RPMI8226 (cell line): ENCODE measurements at regions not wholly inside any gene's neighbourhood (a gene's known extent, or its start where the extent isn't known, plus 50 kb on each side); places are given as distances from the start of the nearest gene placed in this dataset.
A peak's percentile ranks its signal among the peaks of the same experiment; 100 is the strongest.
"Not testable (repeated sequence)": the region's sequence is repeated elsewhere in the genome, so short reads cannot be mapped to it uniquely, and the experiment has no call there.

Experiments
- DNase-seq: peaks from one replicate; pipeline ENCODE4 v3.0.0-alpha.2; 2015

- DNase-seq, result no peak
Observed at GRCh38 chr10:30169342-30169741, 110.0 kb upstream of the JCAD start.

- no peak for DNase-seq
Observed at GRCh38 chr10:30166929-30167328, 107.5 kb upstream of the JCAD start.

DNA sequence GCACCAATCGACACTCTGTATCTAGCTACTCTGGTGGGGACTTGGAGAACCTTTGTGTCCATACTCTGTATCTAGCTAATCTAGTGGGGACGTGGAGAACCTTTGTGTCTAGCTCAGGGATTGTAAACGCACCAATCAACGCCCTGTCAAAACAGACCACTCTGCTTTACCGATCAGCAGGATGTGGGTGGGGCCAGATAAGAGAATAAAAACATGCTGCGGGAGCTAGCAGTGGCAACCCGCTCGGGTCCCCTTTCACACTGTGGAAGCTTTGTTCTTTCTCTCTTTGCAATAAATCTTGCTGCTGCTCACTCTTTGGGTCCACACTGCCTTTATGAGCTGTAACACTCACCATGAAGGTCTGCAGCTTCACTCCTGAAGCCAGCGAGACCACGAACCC, 104.0 kb upstream of the JCAD start:
- DNase-seq, result not testable (repeated sequence)

DNA sequence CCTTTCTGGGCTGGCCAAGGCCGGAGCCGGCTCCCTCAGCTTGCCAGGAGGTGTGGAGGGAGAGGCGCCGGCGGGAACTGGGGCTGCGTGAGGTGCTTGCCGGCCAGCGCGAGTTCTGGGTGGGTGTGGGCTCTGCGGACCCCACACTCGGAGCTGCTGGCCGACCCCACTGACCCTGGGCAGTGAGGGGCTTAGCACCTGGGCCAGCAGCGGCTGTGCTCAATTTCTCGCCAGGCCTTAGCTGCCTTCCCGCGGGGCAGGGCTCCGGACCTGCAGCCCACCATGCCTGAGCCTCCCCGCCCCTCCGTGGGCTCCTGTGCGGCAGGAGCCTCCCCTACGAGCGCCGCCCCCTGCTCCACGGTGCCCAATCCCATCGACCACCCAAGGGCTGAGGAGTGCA, 103.4 kb upstream of the JCAD start:
- DNase-seq, result not testable (repeated sequence)

GRCh38 chr10:30160271-30160982, 101.0 kb upstream of the JCAD start:
- DNase-seq, result no peak

- DNase-seq, result not testable (repeated sequence)
Observed at GRCh38 chr10:30159614-30160013, 100.2 kb upstream of the JCAD start.

DNA sequence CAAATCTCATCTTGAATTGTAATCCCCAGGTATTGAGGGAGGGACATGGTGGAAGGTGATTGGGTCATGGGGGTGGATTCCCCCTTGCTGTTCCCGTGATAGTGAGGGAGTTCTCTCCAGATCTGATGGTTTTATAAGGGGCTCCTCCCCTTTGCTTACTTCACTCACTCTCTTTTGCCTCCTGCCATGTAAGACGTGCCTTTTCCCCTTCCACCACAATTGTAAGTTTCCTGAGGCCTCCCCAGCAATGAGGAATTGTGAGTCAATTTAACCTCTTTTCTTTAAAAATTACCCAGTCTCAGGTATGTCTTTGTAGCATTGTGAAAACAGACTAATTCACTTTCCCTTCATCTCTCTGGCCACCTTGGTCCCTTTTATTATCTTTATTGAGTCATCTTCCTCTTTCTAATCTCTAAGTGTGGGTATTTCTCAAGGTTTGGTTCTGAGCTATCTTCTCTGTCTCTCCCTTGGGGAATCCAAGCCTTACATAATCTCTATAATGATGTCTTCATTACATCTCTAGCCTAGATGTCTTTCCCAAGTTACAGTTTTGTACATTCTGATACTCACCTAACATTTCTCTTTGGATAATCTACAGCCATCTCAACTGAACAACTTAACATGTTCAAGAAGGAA, 99.1 kb upstream of the JCAD start:
- no peak for DNase-seq

- no peak for DNase-seq
Observed at GRCh38 chr10:30155401-30155800, 96.0 kb upstream of the JCAD start.

GRCh38 chr10:30154561-30154960, 95.2 kb upstream of the JCAD start:
- no peak for DNase-seq

- DNase-seq, result no peak
Observed at GRCh38 chr10:30154126-30154525, 94.7 kb upstream of the JCAD start.

- DNase-seq, result peak; percentile 9
Observed at GRCh38 chr10:30151581-30152389, 92.4 kb upstream of the JCAD start.

DNA sequence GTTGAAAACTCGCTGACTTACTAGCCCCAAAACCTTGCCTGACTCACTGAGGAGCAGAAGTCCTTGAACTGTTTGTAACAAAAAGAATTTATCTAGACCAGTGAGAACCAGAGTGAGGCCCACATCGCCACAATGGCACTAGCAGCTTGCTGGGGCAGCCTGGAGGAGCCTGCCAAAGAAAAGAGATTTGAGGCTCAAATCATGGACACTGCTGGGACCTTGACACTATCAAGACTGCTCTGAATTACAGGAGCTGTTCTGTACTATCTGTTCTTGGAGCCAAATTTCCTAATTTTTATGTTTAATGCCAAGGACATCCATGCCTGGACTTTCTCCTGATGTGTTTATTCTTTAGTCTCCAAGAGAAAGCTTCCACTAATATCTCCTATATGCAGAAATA, 82.0 kb upstream of the JCAD start:
- no peak for DNase-seq

DNA sequence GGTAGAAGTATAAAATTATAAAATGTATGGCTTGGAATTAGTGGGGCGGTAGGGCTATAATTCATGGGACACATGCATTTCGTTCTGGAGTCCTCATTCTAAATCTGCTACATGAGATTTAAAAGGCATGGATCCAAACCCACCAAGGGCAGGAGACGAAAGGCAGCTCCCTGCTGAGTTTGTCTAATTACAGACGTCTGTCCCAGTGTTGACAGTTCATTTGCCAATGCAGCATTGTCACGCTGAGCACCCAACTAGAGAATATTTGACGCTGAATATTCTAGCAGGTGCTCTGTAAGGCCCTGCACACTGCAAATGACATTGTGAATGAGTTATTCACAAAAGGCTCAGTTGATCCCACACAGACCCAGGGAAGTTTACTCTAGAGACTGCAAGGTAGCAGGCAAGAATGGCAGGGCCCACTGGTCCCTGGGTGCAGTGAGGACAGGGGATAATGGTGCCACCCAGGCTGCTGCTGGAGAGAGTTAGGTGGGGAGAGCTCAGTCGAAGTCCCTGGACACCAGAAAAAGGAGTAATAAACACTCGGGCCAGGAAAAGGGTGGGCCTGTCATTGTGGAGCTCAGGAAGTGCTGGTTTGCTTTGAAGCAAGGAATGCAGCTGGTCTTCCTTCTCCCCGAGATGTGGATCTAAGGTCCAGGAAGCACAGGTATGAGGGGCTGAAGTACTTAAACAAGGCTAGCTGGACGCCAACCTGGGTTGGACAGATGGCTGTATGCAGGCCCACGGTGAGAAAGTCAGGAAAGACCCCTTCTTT, 75.0 kb upstream of the JCAD start:
- no peak for DNase-seq

DNA sequence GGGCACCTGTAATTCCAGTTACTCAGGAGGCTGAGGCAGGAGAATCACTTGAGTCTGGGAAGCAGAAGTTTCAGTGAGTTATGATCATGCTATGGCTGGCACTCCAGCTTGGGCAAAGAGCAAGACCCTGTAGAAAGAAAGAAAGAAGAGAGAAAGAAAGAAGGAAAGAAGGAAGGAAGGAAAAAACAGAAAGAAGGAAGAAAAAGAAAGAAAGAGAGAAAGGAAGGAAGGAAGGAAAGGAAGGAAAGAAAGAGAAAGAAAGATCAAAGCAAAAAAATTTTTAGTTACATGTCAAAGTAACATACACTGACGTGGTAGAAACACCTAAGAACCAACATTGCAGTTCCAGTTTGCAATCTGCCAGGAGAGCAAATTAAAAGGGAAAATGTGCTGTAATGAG, 73.8 kb upstream of the JCAD start:
- no peak for DNase-seq

GRCh38 chr10:30131369-30131768, 72.0 kb upstream of the JCAD start:
- not testable (repeated sequence) for DNase-seq

GRCh38 chr10:30129326-30129725, 69.9 kb upstream of the JCAD start:
- DNase-seq, result not testable (repeated sequence)

DNA sequence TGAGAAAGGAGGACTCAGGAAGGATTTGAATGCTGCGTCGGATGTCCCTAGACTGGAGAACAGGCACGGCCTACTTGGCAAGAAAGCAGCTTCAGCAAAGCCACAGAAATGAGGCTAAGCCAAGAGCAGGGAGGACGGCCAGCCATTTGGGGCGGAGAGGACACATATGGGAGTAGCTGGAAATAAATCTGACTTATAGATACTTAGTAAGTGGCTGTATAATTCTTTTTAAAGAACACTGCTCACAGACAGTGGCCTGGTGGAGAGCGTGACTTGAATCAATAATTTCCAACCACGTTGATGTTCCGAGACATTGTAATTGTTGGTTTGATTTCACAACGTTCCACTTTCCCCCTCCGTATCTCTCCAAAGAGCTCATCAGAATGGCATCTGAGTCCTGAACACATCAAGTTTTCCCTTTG, 67.7 kb upstream of the JCAD start:
- no peak for DNase-seq

- no peak for DNase-seq
Observed at GRCh38 chr10:30125496-30125895, 66.1 kb upstream of the JCAD start.

DNA sequence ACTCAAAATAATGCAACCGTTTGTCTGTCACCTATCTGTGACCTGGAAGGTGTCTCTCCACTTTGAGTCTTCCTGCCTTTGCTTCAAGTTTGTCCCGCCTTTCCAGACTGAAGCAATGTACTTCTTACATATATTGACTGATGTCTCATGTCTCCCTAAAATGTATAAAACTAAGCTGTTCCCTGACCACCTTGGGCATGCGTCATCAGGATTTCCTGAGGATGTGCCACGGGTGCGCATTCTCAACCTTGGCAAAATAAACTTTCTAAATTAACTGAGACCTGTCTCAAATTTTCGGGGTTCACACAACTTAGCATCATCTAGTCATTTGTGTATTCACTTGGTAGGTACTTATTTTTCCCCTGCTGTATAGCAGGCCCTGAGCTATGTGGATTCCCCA, 65.3 kb upstream of the JCAD start:
- no peak for DNase-seq

- no peak for DNase-seq
Observed at GRCh38 chr10:30121401-30121800, 62.0 kb upstream of the JCAD start.

DNA sequence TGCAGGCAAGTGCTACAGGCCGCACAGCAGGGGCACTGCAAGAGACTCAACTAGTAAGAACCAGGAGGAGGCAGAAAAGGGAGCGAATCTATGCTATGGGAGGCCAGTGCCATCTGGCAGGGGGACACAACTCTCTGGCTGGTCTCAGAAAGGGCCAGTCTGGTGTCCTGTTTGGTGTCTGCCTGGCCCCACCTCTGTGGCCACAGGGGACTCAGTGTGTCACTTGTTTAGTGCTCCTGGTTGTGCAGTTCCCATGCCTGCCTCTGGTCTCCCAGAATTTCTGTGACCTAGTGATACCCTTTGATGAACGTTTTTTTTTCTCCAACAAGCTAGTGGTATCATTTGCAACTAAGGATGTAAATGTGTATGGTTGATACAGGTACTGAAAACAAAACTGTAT, 59.2 kb upstream of the JCAD start:
- DNase-seq, result no peak

- DNase-seq, result no peak
Observed at GRCh38 chr10:30117812-30118501, 58.6 kb upstream of the JCAD start.
